Neural progenitor cell (in vitro differentiated cells): ENCODE measurements at regions not wholly inside any gene's neighbourhood (a gene's known extent, or its start where the extent isn't known, plus 50 kb on each side); places are given as distances from the start of the nearest gene placed in this dataset.
"Not testable (repeated sequence)": the region's sequence is repeated elsewhere in the genome, so short reads cannot be mapped to it uniquely, and the experiment has no call there.

Experiments used
- DNase-seq: peaks from one replicate; pipeline ENCODE4 v3.0.0-alpha.2; 2016; ENCODE audit warnings: low spot score
- H2AFZ ChIP-seq: fragments of 200-600 bp; sonication (generic); replicated peaks from 2 replicates; pipeline ENCODE4 v1.6.1; 2016; ENCODE audit warnings: antibody characterized with exemption
- H3F3A ChIP-seq: fragments of 200-600 bp; sonication (generic); 2 replicates; pipeline ENCODE4 v1.6.1; 2016; ENCODE audit warnings: antibody characterized with exemption, low read depth
- H3K27ac ChIP-seq: fragments of 200-600 bp; sonication (generic); 2 replicates; pipeline ENCODE4 v1.5.1; 2016; ENCODE audit warnings: mild to moderate bottlenecking
- H3K27me3 ChIP-seq: fragments of 200-600 bp; sonication (generic); 2 replicates; pipeline ENCODE4 v1.6.1; 2016; ENCODE audit warnings: mild to moderate bottlenecking, moderate library complexity
- H3K36me3 ChIP-seq: fragments of 200-600 bp; sonication (generic); 2 replicates; pipeline ENCODE4 v1.5.1; 2016
- H3K4me1 ChIP-seq: fragments of 200-600 bp; sonication (generic); 2 replicates; pipeline ENCODE4 v1.6.1; 2016; ENCODE audit warnings: mixed run types
- H3K4me2 ChIP-seq: fragments of 200-600 bp; sonication (generic); 2 replicates; pipeline ENCODE4 v1.6.1; 2016
- H3K4me3 ChIP-seq: fragments of 200-600 bp; sonication (generic); 2 replicates; pipeline ENCODE4 v1.5.1; 2016
- H3K79me2 ChIP-seq: fragments of 200-600 bp; sonication (generic); 2 replicates; pipeline ENCODE4 v1.6.1; 2016; ENCODE audit warnings: low read depth
- H3K9ac ChIP-seq: fragments of 200-600 bp; sonication (generic); 2 replicates; pipeline ENCODE4 v1.6.1; 2016
- H3K9me3 ChIP-seq: fragments of 200-600 bp; sonication (generic); 2 replicates; pipeline ENCODE4 v1.5.1; 2016; ENCODE audit warnings: low read depth
- H4K20me1 ChIP-seq: fragments of 200-600 bp; sonication (generic); 2 replicates; pipeline ENCODE4 v1.6.1; 2016; ENCODE audit warnings: low read depth
- H3K27ac Mint-ChIP-seq: 3 replicates; pipeline ENCODE4 v1.8.0; 2021; ENCODE audit warnings: mixed read lengths
- H3K27me3 Mint-ChIP-seq: 2 replicates; pipeline ENCODE4 v1.8.0; 2022; ENCODE audit warnings: low read depth, mild to moderate bottlenecking, inconsistent platforms, moderate library complexity, mixed read lengths; ENCODE audit not compliant: insufficient read depth
- H3K36me3 Mint-ChIP-seq: 3 replicates; pipeline ENCODE4 v1.8.0; 2021; ENCODE audit warnings: mixed read lengths
- H3K4me1 Mint-ChIP-seq: 3 replicates; pipeline ENCODE4 v1.8.0; 2021; ENCODE audit warnings: mixed read lengths
- H3K4me3 Mint-ChIP-seq: 3 replicates; pipeline ENCODE4 v1.8.0; 2021; ENCODE audit warnings: mild to moderate bottlenecking, moderate library complexity, mixed read lengths
- H3K9me3 Mint-ChIP-seq: 3 replicates; pipeline ENCODE4 v1.8.0; 2020; ENCODE audit warnings: mixed read lengths
- EZH2 ChIP-seq: fragments of 200-600 bp; sonication (generic); IDR thresholded peaks from 2 replicates; pipeline ENCODE4 v1.6.1; 2017; ENCODE audit warnings: antibody characterized with exemption, mild to moderate bottlenecking, moderate library complexity
- EZH2phosphoT487 ChIP-seq: fragments of 200-600 bp; sonication (generic); IDR thresholded peaks from 2 replicates; pipeline ENCODE4 v1.6.1; 2017; ENCODE audit warnings: antibody characterized with exemption
- TF ChIP-seq, protein P1 (sequence below): fragments of 200-600 bp; sonication (generic); IDR thresholded peaks from 2 replicates; pipeline ENCODE4 v1.5.1; 2017; ENCODE audit warnings: antibody characterized with exemption, mild to moderate bottlenecking

DNA sequence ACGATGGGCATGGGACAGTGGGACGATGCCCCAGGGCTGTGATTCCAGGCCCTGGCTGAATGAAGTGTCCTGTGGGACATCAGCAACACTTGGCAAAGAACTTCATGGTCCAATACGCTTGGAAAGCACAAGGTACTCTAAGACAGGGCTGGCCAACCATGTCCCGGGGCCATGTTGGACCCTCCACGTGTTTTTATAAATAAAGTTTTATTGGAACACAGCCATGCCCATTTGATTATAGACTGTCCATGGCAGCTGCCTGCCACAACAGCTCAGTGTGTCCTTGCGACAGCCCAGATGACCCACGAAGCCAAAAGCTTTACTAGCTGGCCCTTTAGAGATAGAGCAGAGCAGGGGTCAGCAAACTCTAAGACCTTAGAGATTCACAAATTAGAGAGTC, 282.1 kb downstream of the C16orf95 start:
- Histone ChIP-seq H3F3A (no peaks in the 10 kb centered on the region), H3K36me3 (no peaks in the 10 kb centered on the region), H3K4me3 (no peak overlapping the region), H3K9me3 (no peaks in the 10 kb centered on the region), H4K20me1 (no peaks in the 10 kb centered on the region), H3K4me1 (peaks cover 9% of the 10 kb centered on the region), H3K79me2 (no peaks in the 10 kb centered on the region), H3K9ac (no peak overlapping the region), H3K27me3 (no peaks in the 10 kb centered on the region), H2AFZ (no peak overlapping the region), H3K27ac (no peak overlapping the region), H3K4me2 (no peak overlapping the region)
- Mint-ChIP-seq H3K4me1 (peaks cover 16% of the 10 kb centered on the region), H3K27ac (no peak overlapping the region), H3K36me3 (no peaks in the 10 kb centered on the region), H3K9me3 (no peaks in the 10 kb centered on the region), H3K27me3 (no peaks in the 10 kb centered on the region), H3K4me3 (no peak overlapping the region)
- DNase-seq, result no peak
- TF ChIP-seq EZH2phosphoT487 (no peak), EZH2 (no peak)
- TF ChIP-seq, protein P1, sequence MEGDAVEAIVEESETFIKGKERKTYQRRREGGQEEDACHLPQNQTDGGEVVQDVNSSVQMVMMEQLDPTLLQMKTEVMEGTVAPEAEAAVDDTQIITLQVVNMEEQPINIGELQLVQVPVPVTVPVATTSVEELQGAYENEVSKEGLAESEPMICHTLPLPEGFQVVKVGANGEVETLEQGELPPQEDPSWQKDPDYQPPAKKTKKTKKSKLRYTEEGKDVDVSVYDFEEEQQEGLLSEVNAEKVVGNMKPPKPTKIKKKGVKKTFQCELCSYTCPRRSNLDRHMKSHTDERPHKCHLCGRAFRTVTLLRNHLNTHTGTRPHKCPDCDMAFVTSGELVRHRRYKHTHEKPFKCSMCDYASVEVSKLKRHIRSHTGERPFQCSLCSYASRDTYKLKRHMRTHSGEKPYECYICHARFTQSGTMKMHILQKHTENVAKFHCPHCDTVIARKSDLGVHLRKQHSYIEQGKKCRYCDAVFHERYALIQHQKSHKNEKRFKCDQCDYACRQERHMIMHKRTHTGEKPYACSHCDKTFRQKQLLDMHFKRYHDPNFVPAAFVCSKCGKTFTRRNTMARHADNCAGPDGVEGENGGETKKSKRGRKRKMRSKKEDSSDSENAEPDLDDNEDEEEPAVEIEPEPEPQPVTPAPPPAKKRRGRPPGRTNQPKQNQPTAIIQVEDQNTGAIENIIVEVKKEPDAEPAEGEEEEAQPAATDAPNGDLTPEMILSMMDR, result no peak

DNA sequence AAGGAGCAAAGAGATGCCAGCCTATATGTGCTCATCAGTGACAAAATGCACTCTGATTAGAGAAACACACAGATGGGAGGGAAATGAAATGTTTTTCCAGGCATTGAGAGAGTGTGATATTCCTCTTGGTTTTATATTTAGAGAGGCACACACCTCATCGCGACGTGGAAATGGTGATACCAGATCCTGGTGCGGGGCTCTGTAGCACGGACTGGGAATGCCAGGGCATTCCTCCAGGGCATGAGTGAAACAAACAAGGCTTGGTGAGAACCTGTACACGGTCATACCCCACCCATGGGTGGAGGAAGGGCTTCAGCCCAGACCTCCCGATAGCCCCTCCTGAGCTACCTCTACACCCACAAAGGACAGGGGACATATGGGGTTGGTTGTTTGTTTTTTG, 280.2 kb downstream of the C16orf95 start:
- Mint-ChIP-seq H3K36me3 (no peaks in the 10 kb centered on the region), H3K27me3 (peaks cover 5% of the 10 kb centered on the region), H3K27ac (no peak overlapping the region), H3K4me1 (peaks cover 16% of the 10 kb centered on the region), H3K4me3 (no peak overlapping the region), H3K9me3 (no peaks in the 10 kb centered on the region)
- Histone ChIP-seq H3K36me3 (no peaks in the 10 kb centered on the region), H3K9ac (no peak overlapping the region), H3K27me3 (no peaks in the 10 kb centered on the region), H4K20me1 (no peaks in the 10 kb centered on the region), H3F3A (no peaks in the 10 kb centered on the region), H3K4me1 (peaks cover 9% of the 10 kb centered on the region), H3K4me2 (no peak overlapping the region), H2AFZ (no peak overlapping the region), H3K27ac (no peak overlapping the region), H3K4me3 (no peak overlapping the region), H3K79me2 (no peaks in the 10 kb centered on the region), H3K9me3 (no peaks in the 10 kb centered on the region)
- no peak for DNase-seq
- no peak for TF ChIP-seq EZH2
- TF ChIP-seq, protein P1, result no peak
- TF ChIP-seq EZH2phosphoT487, result no peak

DNA sequence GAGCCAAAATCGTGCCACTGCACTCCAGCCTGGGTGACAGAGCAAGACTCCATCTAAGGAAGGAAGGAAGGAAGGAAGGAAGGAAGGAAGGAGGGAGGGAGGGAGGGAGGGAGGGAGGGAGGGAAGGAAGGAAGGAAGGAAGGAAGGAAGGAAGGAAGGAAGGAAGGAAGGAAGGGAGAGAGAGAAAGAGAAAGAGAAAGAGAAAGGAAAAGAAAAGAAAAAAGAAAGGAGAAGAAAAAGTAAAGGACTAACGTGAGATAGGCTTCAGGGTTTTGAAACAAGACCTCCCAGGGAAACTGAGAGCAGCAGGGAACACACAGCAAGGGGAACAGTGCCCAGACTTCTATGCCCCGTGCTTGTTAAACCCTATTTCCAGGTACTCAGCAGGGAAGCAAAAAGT, 278.7 kb downstream of the C16orf95 start:
- H2AFZ ChIP-seq, H3K27ac ChIP-seq, H3F3A ChIP-seq, H3K27me3 Mint-ChIP-seq, H3K79me2 ChIP-seq, H3K27ac Mint-ChIP-seq, H3K4me1 ChIP-seq, DNase-seq, H3K27me3 ChIP-seq, H4K20me1 ChIP-seq, H3K36me3 Mint-ChIP-seq, H3K9me3 Mint-ChIP-seq, H3K9ac ChIP-seq, H3K4me2 ChIP-seq, H3K36me3 ChIP-seq, H3K4me3 Mint-ChIP-seq, H3K4me3 ChIP-seq, H3K9me3 ChIP-seq: not testable (repeated sequence)
- H3K4me1 Mint-ChIP-seq, result peaks cover 18% of the 10 kb centered on the region

DNA sequence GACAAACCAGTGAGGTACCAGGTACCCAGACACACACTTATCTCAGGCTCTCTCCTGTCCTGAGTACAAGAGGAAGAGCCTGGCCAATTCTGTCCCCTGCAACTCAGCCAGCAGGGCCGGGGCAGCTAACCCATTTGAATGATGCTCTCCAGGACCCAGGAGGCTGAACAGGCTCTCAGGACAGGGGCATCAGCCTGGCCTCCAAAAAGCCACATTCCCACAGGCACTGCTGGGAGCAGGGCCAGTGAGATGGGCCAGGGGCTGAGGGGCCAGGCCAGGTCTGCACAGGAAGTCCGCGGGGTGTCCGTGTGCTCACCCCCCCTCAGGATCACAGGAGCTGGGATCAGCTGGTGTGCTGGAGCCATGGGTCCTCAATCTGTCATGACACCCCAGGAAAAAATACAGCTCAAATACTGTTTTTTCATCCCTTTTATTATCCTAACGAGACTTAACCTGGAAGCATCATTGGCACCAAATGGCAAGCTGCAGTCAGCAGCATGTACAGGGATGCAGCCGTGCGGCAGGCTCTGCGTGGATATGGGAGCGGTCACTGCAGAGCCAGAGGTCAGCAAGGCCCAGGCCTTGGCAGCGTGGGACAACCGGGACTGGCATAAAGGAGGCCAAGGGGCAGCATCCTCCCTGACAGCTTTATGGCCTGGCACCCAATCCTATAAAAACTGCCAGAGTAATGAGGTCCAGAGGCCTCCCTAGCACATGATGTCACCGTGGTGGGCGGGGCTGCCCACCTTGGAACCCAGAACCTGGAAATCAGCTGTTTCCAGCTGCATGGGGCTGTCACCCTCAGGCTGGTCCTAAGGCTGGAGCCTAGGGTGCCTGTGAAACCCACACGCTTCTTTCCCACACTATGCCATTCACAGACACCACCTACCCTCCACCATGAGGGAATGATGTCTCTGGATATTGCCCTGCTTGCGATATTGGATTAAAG, 276.7 kb downstream of the C16orf95 start:
- Histone ChIP-seq H3K36me3 (no peaks in the 10 kb centered on the region), H3K9me3 (no peaks in the 10 kb centered on the region), H3K79me2 (no peaks in the 10 kb centered on the region), H3F3A (no peaks in the 10 kb centered on the region), H4K20me1 (no peaks in the 10 kb centered on the region), H2AFZ (no peak overlapping the region), H3K27ac (no peak overlapping the region), H3K4me2 (no peak overlapping the region), H3K27me3 (no peaks in the 10 kb centered on the region), H3K4me1 (no peaks in the 10 kb centered on the region), H3K9ac (no peak overlapping the region), H3K4me3 (no peak overlapping the region)
- Mint-ChIP-seq H3K27me3 (peaks cover 8% of the 10 kb centered on the region), H3K27ac (no peak overlapping the region), H3K4me3 (no peak overlapping the region), H3K9me3 (no peaks in the 10 kb centered on the region), H3K36me3 (no peaks in the 10 kb centered on the region), H3K4me1 (peaks cover 18% of the 10 kb centered on the region)
- DNase-seq, result no peak
- TF ChIP-seq EZH2phosphoT487 (no peak), EZH2 (no peak)
- TF ChIP-seq, protein P1, result no peak
